OCI-LY7 (cell line): ENCODE measurements at regions not wholly inside any gene's neighbourhood (a gene's known extent, or its start where the extent isn't known, plus 50 kb on each side); places are given as distances from the start of the nearest gene placed in this dataset.

Experiments used
- CTCF ChIP-seq: fragments of 200-600 bp; sonication (generic); conservative IDR thresholded peaks from 2 replicates; pipeline ENCODE4 v1.5.1; 2014; ENCODE audit warnings: mild to moderate bottlenecking, antibody characterized with exemption, low read length, moderate library complexity, mixed read lengths
- EZH2phosphoT487 ChIP-seq: fragments of 200-600 bp; sonication (generic); IDR thresholded peaks from 2 replicates; pipeline ENCODE4 v1.6.1; 2018; ENCODE audit warnings: low read depth, borderline replicate concordance, mild to moderate bottlenecking, mixed run types, antibody characterized with exemption, low read length, moderate library complexity, mixed read lengths

- TF ChIP-seq CTCF (peak; percentile 36; the same call in 1 of the 2 replicates), EZH2phosphoT487 (no peak)
Measured at GRCh38 chr4:84151574-84151973, 347.5 kb downstream of the NKX6-1 start.
